ENCODE measurements at regions not wholly inside any gene's neighbourhood (a gene's known extent, or its start where the extent isn't known, plus 50 kb on each side); places are given as distances from the start of the nearest gene placed in this dataset.

- H3K4me3 ChIP-seq (ENCODE audit: low read depth, low read length): no peak overlapping the region
- no peak for TF ChIP-seq CTCF (IDR thresholded peaks at IDR 0.05; ENCODE audit: insufficient read depth, low read length)
- no peak for DNase-seq (ENCODE audit: low read depth)
Observed at GRCh38 chr2:22486343-22486742, 898.6 kb upstream of the KLHL29 start.

GRCh38 chr2:22487036-22487435 is 897.9 kb upstream of the KLHL29 start:
- DNase-seq (ENCODE audit: low read depth): no peak
- no peak overlapping the region for H3K4me3 ChIP-seq (ENCODE audit: low read depth, low read length)
- no peak for TF ChIP-seq CTCF (IDR thresholded peaks at IDR 0.05; ENCODE audit: insufficient read depth, low read length)

GRCh38 chr2:22487541-22487940 is 897.4 kb upstream of the KLHL29 start:
- DNase-seq (ENCODE audit: low read depth): no peak
- no peak overlapping the region for H3K4me3 ChIP-seq (ENCODE audit: low read depth, low read length)
- no peak for TF ChIP-seq CTCF (IDR thresholded peaks at IDR 0.05; ENCODE audit: insufficient read depth, low read length)

- DNase-seq (ENCODE audit: low read depth): no peak
- TF ChIP-seq CTCF (IDR thresholded peaks at IDR 0.05; ENCODE audit: insufficient read depth, low read length): no peak
- H3K4me3 ChIP-seq (ENCODE audit: low read depth, low read length): no peak overlapping the region
Observed at GRCh38 chr2:22491442-22491841, 893.5 kb upstream of the KLHL29 start.

- TF ChIP-seq CTCF (IDR thresholded peaks at IDR 0.05; ENCODE audit: insufficient read depth, low read length): no peak
- DNase-seq (ENCODE audit: low read depth): no peak
- H3K4me3 ChIP-seq (ENCODE audit: low read depth, low read length): no peak overlapping the region
Observed at GRCh38 chr2:22494156-22494555, 890.8 kb upstream of the KLHL29 start.

GRCh38 chr2:22497064-22497463 is 887.9 kb upstream of the KLHL29 start:
- no peak overlapping the region for H3K4me3 ChIP-seq (ENCODE audit: low read depth, low read length)
- no peak for DNase-seq (ENCODE audit: low read depth)
- no peak for TF ChIP-seq CTCF (IDR thresholded peaks at IDR 0.05; ENCODE audit: insufficient read depth, low read length)

GRCh38 chr2:22497789-22498188 is 887.2 kb upstream of the KLHL29 start:
- no peak for DNase-seq (ENCODE audit: low read depth)
- TF ChIP-seq CTCF (IDR thresholded peaks at IDR 0.05; ENCODE audit: insufficient read depth, low read length): no peak
- H3K4me3 ChIP-seq (ENCODE audit: low read depth, low read length): no peak overlapping the region

Data from fibroblast of the aortic adventitia (primary cell).